SU-DHL-6 (cell line): ENCODE measurements at regions not wholly inside any gene's neighbourhood (a gene's known extent, or its start where the extent isn't known, plus 50 kb on each side); places are given as distances from the start of the nearest gene placed in this dataset.
A peak's percentile ranks its signal among the peaks of the same experiment; 100 is the strongest.

Experiments used
- H2AFZ ChIP-seq: fragments of 200-600 bp; sonication (generic); 2 replicates; pipeline ENCODE4 v1.6.1; 2014; ENCODE audit warnings: low read depth, mild to moderate bottlenecking, moderate library complexity, mixed read lengths, antibody characterized with exemption, low read length; ENCODE audit not compliant: severe bottlenecking
- H3F3A ChIP-seq: fragments of 200-600 bp; shearing (Covaris generic); 2 replicates; pipeline ENCODE4 v1.6.0; 2016; ENCODE audit warnings: antibody characterized with exemption, mild to moderate bottlenecking; ENCODE audit not compliant: insufficient read depth
- H3K27ac ChIP-seq: fragments of 200-600 bp; sonication (generic); 2 replicates; pipeline ENCODE4 v1.5.1; 2016; ENCODE audit warnings: low read depth, mild to moderate bottlenecking, low read length, moderate library complexity, mixed read lengths
- H3K27me3 ChIP-seq: fragments of 200-600 bp; sonication (generic), shearing (Covaris generic); 2 replicates; pipeline ENCODE4 v1.6.0; 2014; ENCODE audit warnings: mild to moderate bottlenecking, low read length
- H3K36me3 ChIP-seq: fragments of 200-600 bp; sonication (generic); 2 replicates; pipeline ENCODE4 v1.6.1; 2014; ENCODE audit warnings: mild to moderate bottlenecking, low read length, mixed read lengths
- H3K4me2 ChIP-seq: fragments of 300-600, 200-600 bp; shearing (Covaris generic), sonication (generic); 2 replicates; pipeline ENCODE4 v1.6.0; 2014; ENCODE audit warnings: low read length, low read depth, mild to moderate bottlenecking; ENCODE audit not compliant: poor library complexity, severe bottlenecking
- H3K4me3 ChIP-seq: fragments of 200-600 bp; sonication (generic); 2 replicates; pipeline ENCODE4 v1.5.1; 2014; ENCODE audit warnings: antibody characterized with exemption, low read length, mild to moderate bottlenecking, mixed read lengths; ENCODE audit not compliant: insufficient read depth, poor library complexity, severe bottlenecking
- H3K79me2 ChIP-seq: fragments of 200-600 bp; sonication (generic); 2 replicates; pipeline ENCODE4 v1.6.1; 2014; ENCODE audit warnings: mild to moderate bottlenecking, low read length, moderate library complexity; ENCODE audit not compliant: insufficient read depth
- H3K9ac ChIP-seq: fragments of 200-600 bp; sonication (generic); 2 replicates; pipeline ENCODE4 v1.7.0; 2014; ENCODE audit warnings: mild to moderate bottlenecking, low read length
- H3K9me2 ChIP-seq: fragments of 200-600 bp; sonication (generic); replicated peaks from 2 replicates; pipeline ENCODE4 v1.6.1; 2014; ENCODE audit warnings: low read length; ENCODE audit not compliant: insufficient read depth
- H3K9me3 ChIP-seq: fragments of 200-600 bp; sonication (generic); 2 replicates; pipeline ENCODE4 v1.6.1; 2014; ENCODE audit warnings: low read length, mixed read lengths; ENCODE audit not compliant: insufficient read depth
- H4K20me1 ChIP-seq: fragments of 200-600 bp; sonication (generic); 2 replicates; pipeline ENCODE4 v1.6.1; 2014; ENCODE audit warnings: low read depth, mild to moderate bottlenecking, antibody characterized with exemption, low read length, moderate library complexity, mixed read lengths
- CTCF ChIP-seq: fragments of 200-600 bp; sonication (generic); IDR thresholded peaks from one replicate; pipeline ENCODE4 v1.5.1; 2017; ENCODE audit warnings: antibody characterized with exemption, mild to moderate bottlenecking, low read length, moderate library complexity; ENCODE audit not compliant: insufficient read depth, poor library complexity, severe bottlenecking
- EZH2phosphoT487 ChIP-seq: fragments of 200-600 bp; sonication (generic), shearing (Covaris generic); conservative IDR thresholded peaks from 2 replicates; pipeline ENCODE4 v1.6.1; 2018; ENCODE audit warnings: mild to moderate bottlenecking, antibody characterized with exemption, low read length, moderate library complexity, mixed read lengths

GRCh38 chr18:71989616-71990015 lies 554.5 kb downstream of the CBLN2 start:
- Histone ChIP-seq H3K27me3 (no peaks in the 10 kb centered on the region), H3K4me3 (no peak overlapping the region), H3K9me3 (peaks cover 16% of the 10 kb centered on the region; the same call in 1 of the 2 replicates), H3K9me2 (no peaks in the 10 kb centered on the region), H3K27ac (no peak overlapping the region), H3K4me2 (no peak overlapping the region), H3F3A (no peaks in the 10 kb centered on the region), H2AFZ (peak overlapping the region; percentile 28), H3K36me3 (peaks cover 4% of the 10 kb centered on the region; the same call in 1 of the 2 replicates), H3K79me2 (no peaks in the 10 kb centered on the region), H3K9ac (no peak overlapping the region), H4K20me1 (no peaks in the 10 kb centered on the region)
- TF ChIP-seq EZH2phosphoT487 (no peak), CTCF (no peak)

GRCh38 chr18:71986351-71987050 lies 557.6 kb downstream of the CBLN2 start:
- Histone ChIP-seq H3K36me3 (peaks cover 4% of the 10 kb centered on the region; the same call in 1 of the 2 replicates), H3K27me3 (no peaks in the 10 kb centered on the region), H3K27ac (no peak overlapping the region), H3K9ac (no peak overlapping the region), H2AFZ (no peak overlapping the region), H4K20me1 (no peaks in the 10 kb centered on the region), H3K9me2 (no peaks in the 10 kb centered on the region), H3K4me3 (no peak overlapping the region), H3F3A (no peaks in the 10 kb centered on the region), H3K9me3 (peaks cover 19% of the 10 kb centered on the region; the same call in 1 of the 2 replicates), H3K4me2 (no peak overlapping the region), H3K79me2 (no peaks in the 10 kb centered on the region)
- no peak for TF ChIP-seq EZH2phosphoT487
- no peak for TF ChIP-seq CTCF

GRCh38 chr18:71976744-71977143 lies 567.4 kb downstream of the CBLN2 start:
- Histone ChIP-seq H4K20me1 (no peaks in the 10 kb centered on the region), H3K4me3 (no peak overlapping the region), H3K4me2 (no peak overlapping the region), H3K27me3 (no peaks in the 10 kb centered on the region), H3K9ac (no peak overlapping the region), H3K79me2 (no peaks in the 10 kb centered on the region), H3K9me3 (no peaks in the 10 kb centered on the region), H3K9me2 (no peaks in the 10 kb centered on the region), H2AFZ (no peak overlapping the region), H3K27ac (no peak overlapping the region), H3F3A (no peaks in the 10 kb centered on the region), H3K36me3 (no peaks in the 10 kb centered on the region)
- TF ChIP-seq CTCF = no peak
- TF ChIP-seq EZH2phosphoT487 = no peak
